HG02884 (cell line): ENCODE measurements at regions not wholly inside any gene's neighbourhood (a gene's known extent, or its start where the extent isn't known, plus 50 kb on each side); places are given as distances from the start of the nearest gene placed in this dataset.
"Not testable (repeated sequence)": the region's sequence is repeated elsewhere in the genome, so short reads cannot be mapped to it uniquely, and the experiment has no call there.

Experiments used
- ATAC-seq: cut with Tn5 transposase; IDR thresholded peaks from one replicate; pipeline ENCODE4 v1.9.1; 2021; ENCODE audit warnings: mild to moderate bottlenecking, moderate library complexity; ENCODE audit not compliant: unreplicated experiment

GRCh38 chr5:91285062-91285461 is 98.1 kb downstream of the ARRDC3 start:
- not testable (repeated sequence) for ATAC-seq

DNA sequence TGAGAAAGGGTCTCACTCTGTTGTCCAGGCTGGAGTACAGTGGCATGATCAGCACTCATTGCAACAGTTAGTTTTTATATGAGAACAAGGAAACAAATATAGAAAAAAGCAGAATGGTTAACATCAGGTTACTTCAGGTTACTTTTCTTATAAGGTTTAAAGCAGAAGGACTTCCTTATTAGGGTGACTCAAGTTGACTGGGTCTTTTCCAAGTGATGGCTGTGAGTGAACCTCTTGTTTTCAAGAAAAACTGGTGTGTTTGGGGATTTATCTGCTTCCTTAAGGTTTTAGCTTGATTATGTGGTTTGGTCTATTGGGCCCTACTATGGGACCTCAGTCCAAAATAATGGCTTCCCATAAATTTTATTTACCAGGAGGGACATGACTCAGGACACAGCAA is 99.2 kb downstream of the ARRDC3 start:
- no peak for ATAC-seq

GRCh38 chr5:91283326-91283725 is 99.8 kb downstream of the ARRDC3 start:
- no peak for ATAC-seq

DNA sequence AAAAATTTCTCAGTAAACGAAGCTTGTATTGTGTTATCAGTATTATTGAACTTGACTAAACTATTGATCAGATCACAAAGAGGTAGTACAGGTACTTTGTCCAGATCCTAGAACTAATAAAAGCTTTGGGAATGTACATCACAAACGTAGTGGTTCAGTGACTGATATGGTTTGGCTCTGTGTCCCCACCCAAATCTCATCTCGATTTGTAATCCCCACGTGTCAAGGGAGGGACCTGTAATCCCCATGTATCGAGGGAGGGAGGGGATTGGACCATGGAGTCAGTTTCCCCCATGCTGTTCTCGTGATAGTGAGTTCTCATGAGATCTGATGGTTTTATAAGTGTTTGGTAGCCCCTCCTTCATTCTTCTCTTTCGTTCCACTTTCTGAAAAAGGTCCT is 100.9 kb downstream of the ARRDC3 start:
- ATAC-seq: no peak

GRCh38 chr5:91281401-91281800 is 101.7 kb downstream of the ARRDC3 start:
- ATAC-seq: no peak

DNA sequence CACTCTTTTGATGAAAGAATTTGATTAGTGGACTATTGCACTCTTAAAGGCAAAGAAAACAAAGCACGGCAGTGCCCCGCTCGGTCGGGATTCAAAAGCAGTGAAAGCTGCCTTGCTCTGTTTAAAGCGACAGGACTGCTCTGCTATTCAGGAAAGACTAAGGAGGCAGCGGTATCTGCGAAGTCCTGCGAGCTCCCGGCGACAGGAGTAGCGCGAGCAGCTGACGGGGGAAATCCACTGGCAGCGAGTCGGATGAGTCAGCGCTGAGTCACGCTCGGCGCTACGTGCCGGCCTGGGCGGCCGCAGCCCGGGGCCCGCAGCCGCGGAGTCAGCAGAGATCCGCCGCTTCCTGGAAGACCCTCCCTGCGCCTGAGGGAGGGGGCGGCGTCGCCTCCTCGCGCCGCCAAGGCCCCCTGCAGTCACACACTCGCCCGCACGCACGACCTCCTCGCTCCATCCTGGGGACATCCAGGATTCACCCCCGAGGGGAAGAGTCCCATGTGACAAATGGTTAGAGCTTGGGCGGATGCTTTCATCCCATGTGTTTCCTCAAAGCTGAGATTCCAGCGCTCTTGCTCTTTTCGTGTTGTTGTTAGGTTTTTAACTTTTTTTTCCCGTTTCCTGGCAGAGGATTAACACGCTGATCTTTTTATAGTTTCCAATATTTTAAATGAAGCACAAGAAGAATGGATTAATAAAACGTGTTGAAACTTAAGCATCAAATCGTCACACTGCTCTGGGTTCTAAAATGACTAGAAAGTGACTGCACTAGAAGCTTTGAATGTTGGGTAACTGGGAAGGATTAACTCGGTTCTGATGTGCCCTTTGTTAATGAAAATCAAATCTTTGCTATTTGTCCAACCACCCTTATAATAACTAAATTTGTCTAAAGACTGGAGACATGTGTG is 102.5 kb downstream of the ARRDC3 start:
- ATAC-seq: peak; percentile 88

- ATAC-seq: no peak
Measured at GRCh38 chr5:91277840-91278239, 105.3 kb downstream of the ARRDC3 start.

DNA sequence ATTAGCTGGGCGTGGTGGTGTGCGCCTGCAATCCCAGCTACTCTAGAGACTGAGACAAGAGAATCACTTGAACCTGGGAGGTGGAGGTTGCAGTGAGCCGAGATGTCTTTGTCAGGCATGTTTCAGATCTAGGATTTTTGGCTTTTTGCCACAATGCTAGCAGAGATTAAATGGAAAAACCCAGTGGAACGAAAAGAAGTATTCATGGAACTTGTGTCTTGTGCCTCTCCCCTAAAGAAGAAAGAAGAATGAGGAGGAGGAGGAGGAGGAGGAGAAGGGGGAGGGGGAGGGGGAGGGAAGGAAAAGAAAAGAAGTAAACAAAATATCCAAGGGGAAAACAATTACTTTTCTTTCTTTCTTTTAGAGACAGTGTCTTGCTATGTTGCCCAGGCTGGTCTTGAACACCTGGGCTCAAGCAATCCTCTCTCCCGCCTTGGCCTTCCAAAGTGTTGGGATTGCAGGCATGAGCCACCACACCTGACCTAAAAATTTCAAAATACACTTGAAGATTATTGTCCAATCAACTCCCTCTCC is 106.0 kb downstream of the ARRDC3 start:
- no peak for ATAC-seq

DNA sequence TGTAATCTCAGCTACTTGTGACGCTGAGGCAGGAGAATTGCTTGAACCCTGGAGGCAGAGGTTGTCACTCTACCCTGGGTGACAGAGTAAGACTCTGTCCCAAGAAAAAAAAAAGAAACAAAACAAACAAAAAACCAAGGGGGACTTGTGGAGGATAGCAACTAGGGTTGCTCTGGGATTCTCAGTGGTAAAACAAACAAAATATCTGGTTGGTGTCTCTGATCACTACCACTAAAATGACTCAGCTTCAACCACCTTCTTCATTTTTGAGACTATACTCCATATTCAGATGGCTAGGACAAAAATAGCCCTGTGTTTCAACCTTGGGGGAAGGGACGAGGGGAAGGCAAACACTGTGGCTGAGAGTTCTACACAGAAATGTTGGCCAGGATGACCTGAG is 110.3 kb downstream of the ARRDC3 start:
- ATAC-seq: peak; percentile 86

GRCh38 chr5:91271999-91272398 is 111.1 kb downstream of the ARRDC3 start:
- peak; percentile 57 for ATAC-seq

DNA sequence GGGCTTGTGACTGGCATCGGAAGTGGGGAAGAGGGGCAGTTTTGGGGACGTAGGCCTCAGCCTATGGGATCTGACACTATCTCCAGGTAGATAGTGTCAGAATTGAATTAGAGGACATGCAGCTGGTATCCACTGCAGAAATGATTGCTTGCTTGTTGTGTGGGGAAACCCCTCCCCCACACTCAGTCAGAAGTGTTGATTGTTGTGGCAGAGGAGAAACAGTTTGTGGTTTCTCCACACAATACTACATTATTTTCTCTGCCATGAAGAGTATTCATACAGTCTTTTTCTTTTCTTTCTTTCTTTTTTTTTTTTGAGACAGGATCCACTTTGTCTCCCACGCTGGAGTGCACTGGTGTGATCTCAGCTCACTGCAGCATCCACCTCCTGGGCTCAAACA is 113.9 kb downstream of the ARRDC3 start:
- ATAC-seq: no peak

DNA sequence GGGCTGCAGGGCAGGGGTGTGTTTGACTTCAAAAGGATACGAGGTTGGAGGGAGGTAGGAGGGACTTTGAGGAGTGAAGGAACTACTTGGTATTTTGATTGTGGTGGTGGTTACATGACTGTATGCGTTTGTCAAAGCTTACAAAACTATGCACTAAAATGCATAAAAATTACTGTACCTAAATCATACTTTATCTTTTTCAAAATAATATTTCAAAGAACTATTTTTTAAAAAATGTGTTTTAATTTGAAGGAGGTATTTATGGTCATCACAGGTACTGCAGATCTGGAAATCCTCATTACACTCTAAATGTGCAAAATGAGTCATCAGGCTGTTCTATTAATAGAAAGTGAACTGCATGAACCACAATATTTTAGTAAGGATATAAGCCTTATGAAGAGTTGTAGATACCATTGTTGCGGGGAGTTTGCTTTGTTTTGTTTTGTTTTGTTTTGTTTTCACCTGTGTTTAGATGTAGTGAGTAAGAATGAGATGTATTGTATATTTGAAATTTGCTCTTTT is 116.9 kb downstream of the ARRDC3 start:
- ATAC-seq: peak; percentile 81

- ATAC-seq: no peak
Measured at GRCh38 chr5:91264311-91265051, 118.6 kb downstream of the ARRDC3 start.

- no peak for ATAC-seq
Measured at GRCh38 chr5:91263898-91264297, 119.2 kb downstream of the ARRDC3 start.

GRCh38 chr5:91257301-91257700 is 125.8 kb downstream of the ARRDC3 start:
- no peak for ATAC-seq

- no peak for ATAC-seq
Measured at GRCh38 chr5:91256142-91256524, 127.0 kb downstream of the ARRDC3 start.

DNA sequence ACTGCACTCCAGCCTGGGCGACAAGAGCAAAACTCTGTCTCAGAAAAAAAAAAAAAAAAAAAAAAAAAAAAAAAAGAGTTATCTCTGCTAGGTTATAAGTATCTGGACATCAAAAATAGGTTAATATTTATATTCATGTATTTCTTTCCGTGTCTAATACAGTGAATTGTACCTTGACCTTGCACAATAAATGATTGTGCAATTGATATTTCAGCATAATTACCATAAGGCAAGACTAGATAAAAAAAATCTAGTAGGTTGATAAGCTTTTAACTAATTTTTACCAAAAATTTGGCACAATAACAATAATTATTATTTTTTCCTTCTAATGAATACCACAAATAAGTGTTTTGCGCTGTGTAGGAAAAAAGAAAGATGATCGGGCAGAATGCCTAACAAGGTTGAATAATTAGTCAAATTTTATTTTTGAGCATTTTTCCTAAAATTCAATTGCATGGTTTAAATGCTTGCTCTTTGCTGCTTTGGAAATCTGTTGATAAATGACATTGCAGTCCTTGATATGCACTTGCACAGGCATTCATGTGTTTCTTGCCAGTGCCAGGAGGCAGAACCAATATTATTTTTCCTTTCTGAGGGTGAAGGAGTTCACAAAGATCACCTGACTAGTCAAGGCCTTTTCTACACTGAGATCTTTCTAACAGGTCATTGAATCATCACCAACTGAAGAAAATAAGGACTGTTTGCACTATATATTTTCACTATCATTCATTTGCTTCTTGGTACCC is 127.5 kb downstream of the ARRDC3 start:
- no peak for ATAC-seq

DNA sequence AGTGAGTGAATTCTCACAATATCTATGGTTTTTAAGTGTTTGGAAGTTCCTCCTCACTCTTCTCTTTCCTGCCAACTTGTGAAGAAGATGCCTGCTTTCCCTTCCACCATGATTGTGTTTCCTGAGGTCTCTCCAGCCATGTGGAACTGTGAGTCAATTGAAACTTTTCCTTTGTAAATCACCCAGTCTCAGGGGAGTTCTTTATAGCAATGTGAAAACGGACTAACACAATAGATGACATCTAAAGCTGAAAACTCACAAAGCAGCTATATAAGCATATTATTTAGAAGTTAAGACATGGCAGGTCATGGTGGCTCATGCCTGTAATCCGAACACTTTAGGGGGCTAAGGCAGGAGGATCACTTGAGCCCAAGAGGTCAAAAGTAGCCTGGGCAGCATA is 130.2 kb downstream of the ARRDC3 start:
- ATAC-seq: no peak

DNA sequence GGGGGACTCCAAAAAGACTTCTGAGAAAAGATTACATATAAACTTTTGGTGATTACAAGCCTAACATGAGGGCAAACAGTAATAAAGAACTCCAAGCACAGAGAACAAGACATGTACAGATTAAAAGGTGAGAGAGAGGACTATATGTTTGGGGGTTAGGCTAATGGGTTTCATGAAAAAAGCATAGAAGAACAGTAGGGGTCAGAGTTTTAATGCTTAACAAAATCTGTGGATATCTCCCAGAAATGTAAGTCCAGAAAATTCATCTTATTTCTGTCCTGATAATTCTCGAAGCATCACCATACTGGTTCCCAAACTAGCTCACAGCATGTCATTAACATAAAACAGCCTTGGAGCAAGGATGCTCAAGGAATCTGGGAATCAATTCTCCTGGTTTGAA is 137.2 kb downstream of the ARRDC3 start:
- no peak for ATAC-seq

DNA sequence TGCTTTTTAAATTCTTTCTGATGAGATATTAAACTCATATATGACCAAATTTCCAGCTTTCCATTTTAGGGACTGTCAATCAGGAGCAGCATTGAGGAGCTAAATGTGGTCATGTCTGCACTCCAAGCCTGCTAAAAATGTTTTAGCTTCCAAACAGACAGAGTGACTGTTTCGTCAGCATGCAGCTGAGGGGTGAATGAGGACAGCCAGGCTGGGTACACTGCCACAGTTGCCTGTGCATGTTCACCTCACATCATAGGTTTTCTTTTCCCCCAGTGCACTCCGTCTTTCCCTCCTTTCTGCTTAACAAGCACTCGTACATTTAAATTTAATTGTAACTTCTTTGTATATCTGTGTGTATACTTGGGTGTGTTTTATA is 138.1 kb downstream of the ARRDC3 start:
- no peak for ATAC-seq
